Epithelial cell of esophagus (primary cell): ENCODE measurements at regions not wholly inside any gene's neighbourhood (a gene's known extent, or its start where the extent isn't known, plus 50 kb on each side); places are given as distances from the start of the nearest gene placed in this dataset.

ENCODE experiments used
- DNase-seq: peaks from one replicate; pipeline ENCODE4 v3.0.0; 2010; ENCODE audit warnings: low read depth
- H3K4me3 ChIP-seq: 2 replicates; pipeline ENCODE4 v1.5.1; 2011; ENCODE audit warnings: mild to moderate bottlenecking, low read length, control low read depth
- CTCF ChIP-seq: IDR thresholded peaks from 2 replicates; pipeline ENCODE4 v1.5.1; 2011; ENCODE audit warnings: low read depth, mild to moderate bottlenecking, low read length, control low read depth, inconsistent platforms; ENCODE audit not compliant: insufficient read depth; ENCODE audit errors: missing control alignments

GRCh38 chr1:199813198-199813597 lies 214.3 kb upstream of the NR5A2 start:
- no peak overlapping the region for H3K4me3 ChIP-seq
- no peak for TF ChIP-seq CTCF
- DNase-seq: no peak

GRCh38 chr1:199815947-199816346 lies 211.6 kb upstream of the NR5A2 start:
- DNase-seq: no peak
- TF ChIP-seq CTCF: no peak
- H3K4me3 ChIP-seq: no peak overlapping the region

GRCh38 chr1:199817266-199817665 lies 210.2 kb upstream of the NR5A2 start:
- DNase-seq: no peak
- TF ChIP-seq CTCF: no peak
- no peak overlapping the region for H3K4me3 ChIP-seq

GRCh38 chr1:199821029-199821779 lies 206.3 kb upstream of the NR5A2 start:
- H3K4me3 ChIP-seq: no peak overlapping the region
- DNase-seq: peak; percentile 2
- no peak for TF ChIP-seq CTCF

GRCh38 chr1:199832451-199832850 lies 195.1 kb upstream of the NR5A2 start:
- DNase-seq: no peak

GRCh38 chr1:199834711-199835110 lies 192.8 kb upstream of the NR5A2 start:
- no peak overlapping the region for H3K4me3 ChIP-seq
- DNase-seq: no peak
- no peak for TF ChIP-seq CTCF

More at GRCh38 chr1:199832451-199832850, 195.1 kb upstream of the NR5A2 start:
- no peak for TF ChIP-seq CTCF
- H3K4me3 ChIP-seq: no peak overlapping the region

GRCh38 chr1:199836430-199836829 lies 191.1 kb upstream of the NR5A2 start:
- no peak for DNase-seq
- H3K4me3 ChIP-seq: no peak overlapping the region

More at GRCh38 chr1:199836430-199836829, 191.1 kb upstream of the NR5A2 start:
- no peak for TF ChIP-seq CTCF
